IPS DF 4.7 (cell line): ENCODE measurements at regions not wholly inside any gene's neighbourhood (a gene's known extent, or its start where the extent isn't known, plus 50 kb on each side); places are given as distances from the start of the nearest gene placed in this dataset.

ENCODE experiments used
- DNase-seq: peaks from one replicate; pipeline ENCODE4 v3.0.0-alpha.2; 2013; ENCODE audit warnings: low spot score; ENCODE audit errors: extremely low read depth

- no peak for DNase-seq
These were observed 161.3 kb downstream of the HAUS1 start for GRCh38 chr18:46265196-46266156.

- no peak for DNase-seq
These were observed 162.3 kb downstream of the HAUS1 start for GRCh38 chr18:46266473-46266872.

GRCh38 chr18:46268671-46269070, 164.5 kb downstream of the HAUS1 start:
- DNase-seq = no peak

GRCh38 chr18:46269275-46269674, 165.1 kb downstream of the HAUS1 start:
- DNase-seq = no peak

GRCh38 chr18:46271488-46271887, 167.3 kb downstream of the HAUS1 start:
- no peak for DNase-seq

GRCh38 chr18:46273861-46274260, 169.7 kb downstream of the HAUS1 start:
- DNase-seq = no peak

GRCh38 chr18:46274266-46274665, 170.1 kb downstream of the HAUS1 start:
- no peak for DNase-seq

GRCh38 chr18:46275370-46275769, 171.2 kb downstream of the HAUS1 start:
- no peak for DNase-seq

GRCh38 chr18:46276748-46277147, 172.6 kb downstream of the HAUS1 start:
- no peak for DNase-seq

- DNase-seq = no peak
These were observed 174.6 kb downstream of the HAUS1 start for GRCh38 chr18:46278481-46279465.

- no peak for DNase-seq
These were observed 175.5 kb downstream of the HAUS1 start for GRCh38 chr18:46279673-46280072.

GRCh38 chr18:46281185-46282176, 177.3 kb downstream of the HAUS1 start:
- DNase-seq = no peak

GRCh38 chr18:46282177-46282570, 178.0 kb downstream of the HAUS1 start:
- DNase-seq = no peak

GRCh38 chr18:46282646-46283045, 178.5 kb downstream of the HAUS1 start:
- DNase-seq = no peak

GRCh38 chr18:46283268-46283667, 179.1 kb downstream of the HAUS1 start:
- DNase-seq = no peak

GRCh38 chr18:46283895-46284295, 179.7 kb downstream of the HAUS1 start:
- DNase-seq = no peak

GRCh38 chr18:46289463-46289862, 185.3 kb downstream of the HAUS1 start:
- no peak for DNase-seq

GRCh38 chr18:46289931-46290330, 185.7 kb downstream of the HAUS1 start:
- no peak for DNase-seq

- no peak for DNase-seq
These were observed 186.3 kb downstream of the HAUS1 start for GRCh38 chr18:46290440-46291020.

GRCh38 chr18:46291149-46291548, 187.0 kb downstream of the HAUS1 start:
- DNase-seq = no peak
